HCT116 (cell line): ENCODE measurements at regions not wholly inside any gene's neighbourhood (a gene's known extent, or its start where the extent isn't known, plus 50 kb on each side); places are given as distances from the start of the nearest gene placed in this dataset.

ENCODE experiments used
- ATAC-seq: fragments of 200-7000 bp; cut with Tn5 transposase; 2 replicates; pipeline ENCODE4 v1.9.1; 2020; ENCODE audit warnings: mild to moderate bottlenecking, moderate library complexity
- BruUV-seq: library from RNA; stranded (reverse); fragments of 400-500 nt; replicated peaks from 2 replicates; lab custom pipeline; 2021; lab: Mats Ljungman, UMichigan
- CTCF ChIA-PET: fragments of 300-600 bp; sonication (Branson Sonifier 250); formaldehyde crosslinking; loops from one replicate; lab custom pipeline; 2021; ENCODE audit warnings: antibody characterized with exemption; lab: Charles Lee
- POLR2A ChIA-PET: fragments of 300-600, 350-600 bp; sonication (Branson Sonifier 250); formaldehyde crosslinking; loops from one replicate; lab custom pipeline; 2021; ENCODE audit warnings: antibody characterized with exemption; lab: Charles Lee
- RAD21 ChIA-PET, 2 experiments: fragments of 300-600 bp; sonication (Branson Sonifier 250); formaldehyde crosslinking; loops; one replicate each; lab custom pipeline; 2023; ENCODE audit warnings: low total read pairs in 2 of 2; ENCODE audit not compliant: uncharacterized antibody in 2 of 2, unreplicated experiment in 2 of 2, low non-redundant PET in 1 of 2; lab: Charles Lee
- DNase-seq: peaks from one replicate; pipeline ENCODE4 v3.0.0-alpha.2; 2010; ENCODE audit warnings: low read depth, low spot score
- H2AFZ ChIP-seq: fragments of 200-600 bp; shearing (Covaris generic), sonication (generic); 2 replicates; pipeline ENCODE4 v1.6.1; 2017; ENCODE audit warnings: low read depth, mixed run types, mixed read lengths, antibody characterized with exemption, low read length; ENCODE audit not compliant: poor library complexity, severe bottlenecking
- H3K27ac ChIP-seq: 2 replicates; pipeline ENCODE4 v1.5.1; 2012; ENCODE audit warnings: low read depth, low read length
- H3K27me3 ChIP-seq: fragments of 200-600 bp; sonication (generic); 2 replicates; pipeline ENCODE4 v1.6.1; 2016; ENCODE audit warnings: mixed run types, low read length, mixed read lengths; ENCODE audit not compliant: insufficient read depth
- H3K36me3 ChIP-seq, 2 experiments: fragments of 200-500 bp in 1 of 2; fragments of 200-600 bp in 1 of 2; sonication (Bioruptor generic) in 1 of 2; sonication (generic) in 1 of 2; 2 replicates each; pipeline versions ENCODE4 v1.5.1 to v1.6.1; 2014 to 2016; ENCODE audit warnings: low read length in 2 of 2, inconsistent platforms in 1 of 2, mixed read lengths in 1 of 2, mixed run types in 1 of 2; ENCODE audit not compliant: insufficient read depth in 2 of 2, control insufficient read depth in 1 of 2
- H3K4me1 ChIP-seq, 2 experiments: fragments of 200-600 bp in 1 of 2; sonication (generic) in 1 of 2; 2 replicates each; pipeline versions ENCODE4 v1.5.1 to v1.6.1; 2012 to 2017; ENCODE audit warnings: low read length in 2 of 2, inconsistent platforms in 1 of 2, mild to moderate bottlenecking in 1 of 2, mixed read lengths in 1 of 2, mixed run types in 1 of 2, moderate library complexity in 1 of 2; ENCODE audit not compliant: insufficient read depth in 2 of 2, control insufficient read depth in 1 of 2
- H3K4me2 ChIP-seq: fragments of 200-600 bp; sonication (generic); 2 replicates; pipeline ENCODE4 v1.6.1; 2017; ENCODE audit warnings: mixed run types, low read length, mixed read lengths
- H3K4me3 ChIP-seq, 2 experiments: fragments of 200-600 bp in 1 of 2; sonication (generic) in 1 of 2; replicated peaks in 1 of 2; 2 replicates each; pipeline ENCODE4 v1.5.1; 2011 to 2016; ENCODE audit warnings: low read length in 2 of 2, control low read depth in 1 of 2, low read depth in 1 of 2, mild to moderate bottlenecking in 1 of 2, mixed read lengths in 1 of 2, mixed run types in 1 of 2
- H3K79me2 ChIP-seq: fragments of 200-600 bp; sonication (generic); 2 replicates; pipeline ENCODE4 v1.6.1; 2017; ENCODE audit warnings: mild to moderate bottlenecking, mixed run types, low read length, moderate library complexity, mixed read lengths; ENCODE audit not compliant: insufficient read depth
- H3K9ac ChIP-seq: fragments of 200-600 bp; sonication (generic); 2 replicates; pipeline ENCODE4 v1.6.1; 2016; ENCODE audit warnings: low read length, mixed read lengths
- H3K9me2 ChIP-seq: fragments of 200-600 bp; sonication (generic), shearing (Covaris generic); 2 replicates; pipeline ENCODE4 v1.6.1; 2017; ENCODE audit warnings: mixed run types, mild to moderate bottlenecking, moderate library complexity; ENCODE audit not compliant: insufficient read depth
- H3K9me3 ChIP-seq, 2 experiments: fragments of 200-500 bp in 1 of 2; fragments of 200-600 bp in 1 of 2; sonication (Bioruptor generic) in 1 of 2; sonication (generic) in 1 of 2; 2 replicates each; pipeline ENCODE4 v1.6.1; 2014 to 2017; ENCODE audit warnings: low read length in 2 of 2, mixed read lengths in 2 of 2, inconsistent platforms in 1 of 2, low read depth in 1 of 2, mild to moderate bottlenecking in 1 of 2, mixed run types in 1 of 2, moderate library complexity in 1 of 2; ENCODE audit not compliant: control insufficient read depth in 1 of 2, insufficient read depth in 1 of 2
- H4K20me1 ChIP-seq: fragments of 200-600 bp; sonication (generic), shearing (Covaris generic); 2 replicates; pipeline ENCODE4 v1.6.1; 2017; ENCODE audit warnings: mixed run types, mild to moderate bottlenecking, moderate library complexity; ENCODE audit not compliant: insufficient read depth
- CBX3 ChIP-seq: IDR thresholded peaks from 2 replicates; pipeline ENCODE4 v1.6.1; 2012; ENCODE audit warnings: low read depth
- CEBPB ChIP-seq: IDR thresholded peaks from 2 replicates; pipeline ENCODE4 v1.6.1; 2012; ENCODE audit warnings: low read depth
- CTCF ChIP-seq, 3 experiments: fragments of 200-600 bp in 1 of 3; sonication (generic) in 1 of 3; IDR thresholded peaks in 2 of 3; conservative IDR thresholded peaks in 1 of 3; 2 replicates each; pipeline ENCODE4 v1.5.1; 2012 to 2017; ENCODE audit warnings: low read depth in 2 of 3, low read length in 2 of 3, antibody characterized with exemption in 1 of 3, borderline replicate concordance in 1 of 3, control low read depth in 1 of 3, mild to moderate bottlenecking in 1 of 3, mixed read lengths in 1 of 3, mixed run types in 1 of 3, moderate library complexity in 1 of 3; ENCODE audit not compliant: insufficient read depth in 1 of 3
- EZH2 ChIP-seq: fragments of 200-600 bp; sonication (generic); IDR thresholded peaks from 2 replicates; pipeline ENCODE4 v1.6.1; 2017; ENCODE audit warnings: antibody characterized with exemption, mixed run types
- EZH2phosphoT487 ChIP-seq: fragments of 200-600 bp; IDR thresholded peaks from 2 replicates; pipeline ENCODE4 v1.6.1; 2018; ENCODE audit warnings: antibody characterized with exemption, borderline replicate concordance
- FOSL1 ChIP-seq: IDR thresholded peaks from 2 replicates; pipeline ENCODE4 v1.6.1; 2012; ENCODE audit warnings: low read depth
- JUND ChIP-seq: IDR thresholded peaks from 2 replicates; pipeline ENCODE4 v1.6.1; 2012
- POLR2A ChIP-seq: IDR thresholded peaks from 2 replicates; pipeline ENCODE4 v1.7.0; 2011; ENCODE audit warnings: borderline replicate concordance; ENCODE audit not compliant: insufficient read depth, insufficient read length; ENCODE audit errors: extremely low read depth
- POLR2AphosphoS5 ChIP-seq: IDR thresholded peaks from 2 replicates; pipeline ENCODE4 v1.6.1; 2011; ENCODE audit warnings: mild to moderate bottlenecking, low read depth, low read length, moderate library complexity
- SIN3A ChIP-seq: IDR thresholded peaks from 2 replicates; pipeline ENCODE4 v1.6.1; 2012; ENCODE audit warnings: low read depth
- SRF ChIP-seq: IDR thresholded peaks from 2 replicates; pipeline ENCODE4 v1.6.1; 2012; ENCODE audit warnings: low read depth
- TCF7L2 ChIP-seq: IDR thresholded peaks from 2 replicates; pipeline ENCODE4 v1.7.0; 2011; ENCODE audit warnings: borderline replicate concordance, inconsistent platforms; ENCODE audit not compliant: insufficient read depth, insufficient read length; ENCODE audit errors: extremely low read depth
- YY1 ChIP-seq: IDR thresholded peaks from 2 replicates; pipeline ENCODE4 v1.6.1; 2011; ENCODE audit warnings: low read length, low read depth, moderate library complexity, mild to moderate bottlenecking; ENCODE audit not compliant: insufficient replicate concordance; ENCODE audit errors: extremely low read depth
- ZFX ChIP-seq: fragments of 450-650 bp; IDR thresholded peaks from 2 replicates; pipeline ENCODE4 v1.6.1; 2017
- intact Hi-C: fragments of 100-400 bp; cut with micrococcal nuclease; formaldehyde crosslinking; loops from 2 replicates; pipeline ENCODE4 v1.10.0; 2022
- TF ChIP-seq, protein P1 (sequence below): IDR thresholded peaks from 2 replicates; pipeline ENCODE4 v1.6.1; 2011; ENCODE audit warnings: mild to moderate bottlenecking, low read length, moderate library complexity; ENCODE audit not compliant: insufficient replicate concordance; ENCODE audit errors: extremely low read depth
- TF ChIP-seq, protein P2 (sequence below): IDR thresholded peaks from 2 replicates; pipeline ENCODE4 v1.6.1; 2012

DNA sequence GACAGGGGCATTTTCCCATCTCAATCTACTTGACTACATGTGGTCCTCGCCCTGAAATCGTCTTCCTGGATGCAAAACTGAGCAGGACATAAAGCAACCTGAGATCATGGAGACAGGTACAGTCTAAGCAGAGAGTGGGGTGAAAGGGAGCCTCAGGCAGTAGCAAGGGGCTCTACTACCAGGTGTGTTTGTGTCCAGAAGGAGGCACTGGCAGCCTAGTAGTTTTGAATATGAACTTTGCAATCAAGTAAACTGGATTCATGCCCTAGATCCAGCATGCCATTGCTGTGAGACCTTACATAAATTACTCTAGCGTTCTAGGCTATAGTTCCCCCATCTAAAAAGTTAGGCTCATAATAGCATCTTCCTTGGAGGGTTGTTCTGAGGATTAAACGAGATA, 147.4 kb downstream of the TXNL1 start:
- Histone ChIP-seq H3K36me3 (no peaks in the 10 kb centered on the region), H3K9ac (no peak overlapping the region), H4K20me1 (no peaks in the 10 kb centered on the region), H3K4me1 (no peaks in the 10 kb centered on the region), H2AFZ (no peak overlapping the region), H3K9me3 (no peaks in the 10 kb centered on the region), H3K4me3 (no peak overlapping the region), H3K4me2 (no peak overlapping the region), H3K27ac (no peak overlapping the region), H3K27me3 (peaks cover 3% of the 10 kb centered on the region), H3K9me2 (no peaks in the 10 kb centered on the region), H3K79me2 (no peaks in the 10 kb centered on the region)
- BruUV-seq = no TSS peak
- DNase-seq = no peak
- RAD21 ChIA-PET = no interaction called here
- CTCF ChIA-PET = no interaction called here
- POLR2A ChIA-PET = no interaction called here
- ATAC-seq = no peak
- intact Hi-C loops = no loop called here
- TF ChIP-seq ZFX (no peak), SRF (no peak), EZH2phosphoT487 (no peak), CTCF (IDR thresholded peaks at IDR 0.05 in 2 of 3, conservative IDR thresholded peaks at IDR 0.05 in 1 of 3; ENCODE audit: borderline replicate concordance in 1 of 3, insufficient read depth in 1 of 3, low read depth in 2 of 3, low read length in 2 of 3) (no peak), FOSL1 (no peak), EZH2 (no peak), SIN3A (no peak), POLR2AphosphoS5 (no peak), CBX3 (no peak), CEBPB (no peak), JUND (no peak), TCF7L2 (no peak), POLR2A (no peak), YY1 (no peak)
- TF ChIP-seq, protein P1, sequence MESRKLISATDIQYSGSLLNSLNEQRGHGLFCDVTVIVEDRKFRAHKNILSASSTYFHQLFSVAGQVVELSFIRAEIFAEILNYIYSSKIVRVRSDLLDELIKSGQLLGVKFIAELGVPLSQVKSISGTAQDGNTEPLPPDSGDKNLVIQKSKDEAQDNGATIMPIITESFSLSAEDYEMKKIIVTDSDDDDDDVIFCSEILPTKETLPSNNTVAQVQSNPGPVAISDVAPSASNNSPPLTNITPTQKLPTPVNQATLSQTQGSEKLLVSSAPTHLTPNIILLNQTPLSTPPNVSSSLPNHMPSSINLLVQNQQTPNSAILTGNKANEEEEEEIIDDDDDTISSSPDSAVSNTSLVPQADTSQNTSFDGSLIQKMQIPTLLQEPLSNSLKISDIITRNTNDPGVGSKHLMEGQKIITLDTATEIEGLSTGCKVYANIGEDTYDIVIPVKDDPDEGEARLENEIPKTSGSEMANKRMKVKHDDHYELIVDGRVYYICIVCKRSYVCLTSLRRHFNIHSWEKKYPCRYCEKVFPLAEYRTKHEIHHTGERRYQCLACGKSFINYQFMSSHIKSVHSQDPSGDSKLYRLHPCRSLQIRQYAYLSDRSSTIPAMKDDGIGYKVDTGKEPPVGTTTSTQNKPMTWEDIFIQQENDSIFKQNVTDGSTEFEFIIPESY = no peak
- TF ChIP-seq, protein P2, sequence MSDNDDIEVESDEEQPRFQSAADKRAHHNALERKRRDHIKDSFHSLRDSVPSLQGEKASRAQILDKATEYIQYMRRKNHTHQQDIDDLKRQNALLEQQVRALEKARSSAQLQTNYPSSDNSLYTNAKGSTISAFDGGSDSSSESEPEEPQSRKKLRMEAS = no peak
